ENCODE measurements at regions not wholly inside any gene's neighbourhood (a gene's known extent, or its start where the extent isn't known, plus 50 kb on each side); places are given as distances from the start of the nearest gene placed in this dataset.

GRCh38 chr19:57027360-57027759 lies 92.4 kb upstream of the USP29 start:
- no peak for TF ChIP-seq CTCF (IDR thresholded peaks at IDR 0.05; ENCODE audit: insufficient read depth in 1 of 2, low read depth in 1 of 2, low read length in 1 of 2, severe bottlenecking in 1 of 2, unreplicated experiment in 1 of 2)
- BruUV-seq (replicated peaks), result no TSS peak
- H3K27me3 Mint-ChIP-seq (ENCODE audit: insufficient read depth, unreplicated experiment), result no peaks in the 10 kb centered on the region
- Histone ChIP-seq H3K27me3 (replicated peaks; ENCODE audit: control insufficient read depth, insufficient read depth, low read length) (no peaks in the 10 kb centered on the region), H3K4me3 (ENCODE audit: low read depth, low read length) (no peak overlapping the region), H3K9me3 (peaks cover 12% of the 10 kb centered on the region), H3K36me3 (ENCODE audit: control insufficient read depth, insufficient read depth, low read length) (no peaks in the 10 kb centered on the region), H3K4me1 (no peaks in the 10 kb centered on the region)
- no peaks in the 10 kb centered on the region for H3K36me3 Mint-ChIP-seq (ENCODE audit: insufficient read depth, unreplicated experiment)
- CTCF ChIA-PET, result no interaction called here
- intact Hi-C loops (cut with micrococcal nuclease; ENCODE audit: unreplicated experiment), result no loop called here
- no peaks in the 10 kb centered on the region for H3K4me1 Mint-ChIP-seq (ENCODE audit: low read depth, unreplicated experiment)
- POLR2A ChIA-PET, result no interaction called here
- no peak overlapping the region for H3K4me3 Mint-ChIP-seq (ENCODE audit: unreplicated experiment)
- H3K27ac Mint-ChIP-seq (ENCODE audit: unreplicated experiment), result no peak overlapping the region
- DNase-seq, result no peak
- H3K9me3 Mint-ChIP-seq (ENCODE audit: unreplicated experiment), result peaks cover 40% of the 10 kb centered on the region

- BruUV-seq (replicated peaks), result no TSS peak
- DNase-seq, result no peak
- H3K27ac Mint-ChIP-seq (ENCODE audit: unreplicated experiment), result no peak overlapping the region
- CTCF ChIA-PET, result no interaction called here
- peaks cover 12% of the 10 kb centered on the region for H3K9me3 ChIP-seq
- intact Hi-C loops (cut with micrococcal nuclease; ENCODE audit: unreplicated experiment), result no loop called here
- H3K36me3 Mint-ChIP-seq (ENCODE audit: insufficient read depth, unreplicated experiment), result no peaks in the 10 kb centered on the region
- no peak overlapping the region for H3K4me3 ChIP-seq (ENCODE audit: low read depth, low read length)
- no peaks in the 10 kb centered on the region for H3K27me3 Mint-ChIP-seq (ENCODE audit: insufficient read depth, unreplicated experiment)
- H3K36me3 ChIP-seq (ENCODE audit: control insufficient read depth, insufficient read depth, low read length), result no peaks in the 10 kb centered on the region
- no peak overlapping the region for H3K4me3 Mint-ChIP-seq (ENCODE audit: unreplicated experiment)
- H3K4me1 Mint-ChIP-seq (ENCODE audit: low read depth, unreplicated experiment), result no peaks in the 10 kb centered on the region
- H3K4me1 ChIP-seq, result no peaks in the 10 kb centered on the region
- H3K9me3 Mint-ChIP-seq (ENCODE audit: unreplicated experiment), result peaks cover 39% of the 10 kb centered on the region
- H3K27me3 ChIP-seq (replicated peaks; ENCODE audit: control insufficient read depth, insufficient read depth, low read length), result no peaks in the 10 kb centered on the region
- no peak for TF ChIP-seq CTCF (IDR thresholded peaks at IDR 0.05; ENCODE audit: insufficient read depth in 1 of 2, low read depth in 1 of 2, low read length in 1 of 2, severe bottlenecking in 1 of 2, unreplicated experiment in 1 of 2)
- POLR2A ChIA-PET, result no interaction called here
Measured at GRCh38 chr19:57028804-57029525, 90.8 kb upstream of the USP29 start.

- Mint-ChIP-seq H3K4me3 (ENCODE audit: unreplicated experiment) (no peak overlapping the region), H3K27ac (ENCODE audit: unreplicated experiment) (no peak overlapping the region), H3K9me3 (ENCODE audit: unreplicated experiment) (peaks cover 31% of the 10 kb centered on the region), H3K4me1 (ENCODE audit: low read depth, unreplicated experiment) (no peaks in the 10 kb centered on the region), H3K36me3 (ENCODE audit: insufficient read depth, unreplicated experiment) (no peaks in the 10 kb centered on the region), H3K27me3 (ENCODE audit: insufficient read depth, unreplicated experiment) (no peaks in the 10 kb centered on the region)
- Histone ChIP-seq H3K4me1 (no peaks in the 10 kb centered on the region), H3K4me3 (ENCODE audit: low read depth, low read length) (no peak overlapping the region), H3K27me3 (replicated peaks; ENCODE audit: control insufficient read depth, insufficient read depth, low read length) (no peaks in the 10 kb centered on the region), H3K9me3 (peaks cover 8% of the 10 kb centered on the region; the same call in 1 of the 2 replicates), H3K36me3 (ENCODE audit: control insufficient read depth, insufficient read depth, low read length) (no peaks in the 10 kb centered on the region)
- TF ChIP-seq CTCF (IDR thresholded peaks at IDR 0.05; ENCODE audit: insufficient read depth in 1 of 2, low read depth in 1 of 2, low read length in 1 of 2, severe bottlenecking in 1 of 2, unreplicated experiment in 1 of 2), result no peak
- intact Hi-C loops (cut with micrococcal nuclease; ENCODE audit: unreplicated experiment), result no loop called here
- ChIA-PET CTCF (interaction anchor here (0.7 kb wide), 1 partner anchor 158 kb away, joined by 3 read pairs; no protein-coding TSS in a partner anchor), POLR2A (no interaction called here)
- DNase-seq, result no peak
- BruUV-seq (replicated peaks), result no TSS peak
Measured at GRCh38 chr19:57031106-57031505, 88.7 kb upstream of the USP29 start.
